ENCODE measurements at regions not wholly inside any gene's neighbourhood (a gene's known extent, or its start where the extent isn't known, plus 50 kb on each side); places are given as distances from the start of the nearest gene placed in this dataset.
"Not testable (repeated sequence)": the region's sequence is repeated elsewhere in the genome, so short reads cannot be mapped to it uniquely, and the experiment has no call there.

DNA sequence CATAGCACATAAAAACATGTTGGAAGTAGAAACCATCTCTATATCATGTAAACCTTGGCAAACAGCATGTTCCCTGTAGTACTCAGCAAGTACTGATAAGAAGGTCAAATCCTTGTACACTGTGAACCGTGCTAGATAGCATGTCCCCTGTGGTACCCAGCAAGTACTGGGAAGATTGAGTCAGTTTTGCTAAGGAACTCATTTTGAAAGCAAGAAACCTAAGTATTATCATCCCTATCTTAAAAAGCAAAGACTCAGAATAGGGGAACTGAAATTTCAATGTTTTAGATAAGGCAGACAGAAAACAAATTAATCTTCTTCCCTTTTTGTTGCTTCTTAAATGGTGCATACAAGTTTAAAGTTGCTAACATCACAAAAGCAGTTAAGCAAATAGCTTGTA is 180.2 kb downstream of the RBM46 start:
- DNase-seq (ENCODE audit: low read depth, low spot score) = no peak
- in situ Hi-C loops (cut with HindIII; ENCODE audit: low pct_unique_long_range_greater_than_20kb, low sequenced_read_pairs) = no loop called here

DNA sequence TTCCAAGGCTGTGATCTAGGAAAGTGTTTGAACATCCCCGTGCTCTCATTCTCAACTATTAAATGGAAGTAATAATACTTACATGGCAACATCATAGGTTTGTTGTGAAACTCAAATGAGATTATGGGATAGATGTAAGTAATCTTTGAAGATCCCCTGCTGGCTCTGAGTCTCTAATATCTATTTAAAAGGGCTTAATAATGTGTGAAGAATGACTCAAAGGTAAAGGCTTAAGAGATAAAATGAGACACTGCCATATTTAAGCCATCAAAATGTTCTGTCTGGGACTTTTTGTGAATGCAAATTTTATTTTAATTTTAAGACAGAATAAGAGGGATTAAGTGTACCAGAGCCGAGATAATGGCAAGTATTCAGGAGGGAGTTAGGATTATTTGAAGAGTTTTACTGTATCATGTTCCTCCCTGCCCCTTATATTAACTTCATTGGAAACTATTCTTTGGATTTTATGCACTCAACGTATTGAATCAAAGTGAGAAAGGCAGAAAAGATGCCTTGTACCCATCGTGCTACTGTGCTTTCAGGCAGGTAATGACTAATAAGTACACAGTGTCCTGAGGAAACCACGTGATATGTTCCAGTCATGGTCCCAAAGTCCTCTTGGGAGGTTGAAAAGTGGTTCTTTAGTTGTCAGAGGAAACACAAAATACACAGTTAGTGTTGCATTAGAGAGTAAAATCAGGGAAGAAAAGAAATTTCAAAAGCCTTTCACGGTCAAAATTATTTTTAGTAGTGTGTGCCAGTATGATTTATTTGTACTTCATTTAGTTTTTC is 192.4 kb downstream of the RBM46 start:
- DNase-seq (ENCODE audit: low read depth, low spot score) = no peak
- in situ Hi-C loops (cut with HindIII; ENCODE audit: low pct_unique_long_range_greater_than_20kb, low sequenced_read_pairs) = no loop called here

DNA sequence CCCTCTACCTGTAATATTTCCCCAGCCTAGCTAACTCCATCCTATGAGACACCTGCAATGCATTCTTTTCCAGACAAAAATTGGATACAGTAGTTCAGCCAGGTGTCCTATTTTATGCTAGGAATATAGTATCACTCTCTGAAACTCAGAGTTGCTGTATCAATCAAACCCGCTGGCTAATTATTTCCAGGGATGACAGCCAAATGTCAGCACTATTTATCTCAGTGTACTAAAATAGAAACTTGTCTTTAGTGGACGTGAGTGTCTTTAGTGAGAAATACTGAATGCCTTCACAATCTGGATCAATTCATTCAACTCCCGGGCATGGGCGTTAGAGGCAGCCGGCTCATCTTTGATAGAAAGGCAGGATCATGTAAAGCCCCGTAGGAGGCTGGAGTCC is 196.2 kb downstream of the RBM46 start:
- DNase-seq (ENCODE audit: low read depth, low spot score) = no peak
- in situ Hi-C loops (cut with HindIII; ENCODE audit: low pct_unique_long_range_greater_than_20kb, low sequenced_read_pairs) = no loop called here

DNA sequence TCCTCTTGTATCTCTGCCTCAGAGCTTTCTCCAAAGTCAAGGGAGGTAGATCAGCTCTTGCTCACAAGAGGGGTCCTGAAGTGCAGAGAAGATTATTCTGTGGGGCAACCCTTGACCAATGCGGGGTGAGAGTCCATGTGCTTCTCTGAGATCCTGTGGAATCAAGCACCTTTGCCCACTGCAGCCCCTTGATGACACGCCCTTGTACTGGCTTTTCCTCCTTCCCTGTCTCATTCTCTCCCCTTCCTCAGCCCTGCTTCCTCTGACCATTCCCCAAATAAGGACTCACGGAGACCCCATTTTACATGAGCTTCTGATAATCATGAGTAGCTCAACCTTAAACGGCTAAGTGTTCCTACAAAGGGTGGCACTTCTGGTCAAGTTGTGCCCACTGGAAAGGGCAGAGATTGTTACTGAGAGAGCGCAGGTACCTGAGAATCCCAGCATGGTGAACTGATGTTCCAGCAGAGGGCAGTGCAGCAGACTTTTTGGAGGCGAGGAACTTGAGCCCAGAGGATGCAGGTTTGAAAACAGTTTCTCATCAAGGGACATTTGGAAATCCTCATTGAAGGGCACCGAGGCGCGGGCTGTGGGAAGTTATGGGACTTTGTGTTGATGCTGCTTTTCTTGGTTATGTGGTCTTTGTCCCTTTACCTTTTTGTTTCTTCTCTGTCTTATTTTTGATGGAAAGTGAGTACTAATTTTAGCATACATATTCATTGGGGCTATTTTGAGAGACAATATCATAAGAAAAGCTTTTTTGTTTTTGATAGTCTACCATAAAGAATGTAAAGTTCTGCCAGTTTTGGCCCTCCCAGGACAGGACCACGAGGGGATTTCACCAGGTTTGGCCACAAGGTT is 201.3 kb downstream of the RBM46 start:
- DNase-seq (ENCODE audit: low read depth, low spot score) = peak; percentile 68
- in situ Hi-C loops (cut with HindIII; ENCODE audit: low pct_unique_long_range_greater_than_20kb, low sequenced_read_pairs) = no loop called here

DNA sequence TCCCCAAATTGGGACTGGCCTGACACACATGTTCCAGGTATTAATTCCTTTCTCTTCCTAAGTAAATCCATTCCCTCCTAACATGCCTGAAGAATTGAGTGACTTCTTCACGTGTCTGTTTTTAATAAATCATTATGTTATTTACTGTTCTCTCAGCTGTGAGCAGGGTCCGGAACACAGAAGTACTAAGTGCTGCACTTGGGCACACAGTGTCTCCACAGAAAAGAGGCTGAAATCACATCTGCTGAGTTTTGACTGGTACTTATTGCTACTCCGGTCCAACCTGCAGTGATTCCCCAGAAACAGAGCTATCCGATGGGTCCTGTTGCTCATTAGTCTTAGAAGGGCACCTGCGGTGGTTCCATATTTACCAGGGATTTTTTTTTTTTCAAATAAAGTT is 202.6 kb downstream of the RBM46 start:
- in situ Hi-C loops (cut with HindIII; ENCODE audit: low pct_unique_long_range_greater_than_20kb, low sequenced_read_pairs) = no loop called here

DNA sequence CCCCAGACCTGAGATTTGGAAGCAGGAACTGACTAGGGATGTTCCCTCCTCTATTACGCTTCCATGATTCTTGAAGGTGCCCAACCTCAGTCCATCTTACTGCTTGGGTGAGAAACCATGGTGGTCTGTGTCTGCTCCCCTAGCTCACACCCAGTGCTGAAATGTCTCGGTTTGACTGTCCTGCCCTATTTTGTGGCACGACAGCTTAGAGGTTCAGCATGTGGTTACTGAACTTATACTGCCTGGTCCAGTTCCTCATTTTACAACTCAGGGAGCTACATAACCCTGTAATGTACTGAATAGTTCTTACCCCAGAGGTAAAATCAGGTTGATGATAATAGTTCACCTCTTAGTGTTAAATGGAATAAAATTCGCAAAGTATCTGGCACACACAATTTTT is 203.1 kb downstream of the RBM46 start:
- in situ Hi-C loops (cut with HindIII; ENCODE audit: low pct_unique_long_range_greater_than_20kb, low sequenced_read_pairs) = no loop called here
- no peak for DNase-seq (ENCODE audit: low read depth, low spot score)

More for the DNA sequence above, 202.6 kb downstream of the RBM46 start:
- no peak for DNase-seq (ENCODE audit: low read depth, low spot score)

DNA sequence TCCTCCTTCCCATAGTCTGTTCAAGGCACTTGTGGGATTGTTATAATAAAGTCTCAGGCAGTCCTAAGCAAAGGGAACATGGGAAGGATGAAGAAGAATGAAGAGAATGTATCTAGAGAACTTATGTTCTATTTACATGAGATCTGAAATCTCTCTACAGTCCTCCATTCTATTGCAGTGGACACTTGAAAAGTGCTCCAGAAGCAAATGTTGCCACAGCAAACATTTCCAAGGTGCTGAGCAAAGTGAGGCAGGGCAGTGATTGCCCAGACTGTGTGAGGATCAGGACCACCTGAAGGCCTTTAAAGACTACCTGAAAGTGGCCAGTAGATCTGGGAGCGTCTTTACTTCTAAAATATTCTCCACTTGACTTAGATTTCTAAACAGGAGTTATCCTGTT is 203.5 kb downstream of the RBM46 start:
- no peak for DNase-seq (ENCODE audit: low read depth, low spot score)
- in situ Hi-C loops (cut with HindIII; ENCODE audit: low pct_unique_long_range_greater_than_20kb, low sequenced_read_pairs) = no loop called here

DNA sequence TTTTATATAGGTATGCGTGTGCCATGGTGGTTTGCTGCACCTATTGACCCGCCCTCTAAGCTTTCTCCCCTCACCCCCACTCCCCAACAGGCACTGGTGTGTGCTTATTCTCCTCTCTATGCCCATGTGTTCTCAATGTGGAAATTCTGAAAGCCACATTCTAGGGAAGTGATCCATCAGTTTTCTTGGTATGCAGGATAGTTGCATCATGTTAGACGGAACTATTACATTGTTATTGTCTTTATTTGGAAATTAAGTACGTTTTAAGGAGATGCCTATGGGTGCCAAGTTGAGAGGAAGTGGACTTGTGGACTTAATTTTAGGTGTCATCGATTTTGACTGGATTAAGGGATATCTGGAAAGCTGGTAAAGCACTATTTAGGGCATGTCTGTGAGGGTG is 204.6 kb downstream of the RBM46 start:
- DNase-seq (ENCODE audit: low read depth, low spot score) = no peak
- in situ Hi-C loops (cut with HindIII; ENCODE audit: low pct_unique_long_range_greater_than_20kb, low sequenced_read_pairs) = no loop called here

DNA sequence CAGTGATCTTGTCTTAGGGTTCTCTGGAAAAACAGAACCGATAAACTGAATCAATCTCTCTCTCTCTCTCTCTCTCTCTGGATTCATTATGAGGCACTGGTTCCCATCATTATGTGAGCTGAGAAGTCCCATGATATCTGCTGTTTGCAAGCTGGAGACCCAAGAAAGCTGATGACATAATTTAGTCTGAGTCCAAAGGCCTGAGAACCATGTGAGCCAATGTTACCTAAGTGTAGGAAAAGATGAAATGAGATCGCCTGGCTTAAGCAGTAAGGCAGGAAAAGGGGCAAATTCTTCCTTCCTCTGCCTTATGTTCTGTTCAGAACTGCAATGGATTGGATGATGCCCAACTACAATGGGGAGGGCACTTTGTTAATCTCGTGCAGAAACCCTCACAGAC is 207.4 kb downstream of the RBM46 start:
- DNase-seq (ENCODE audit: low read depth, low spot score) = no peak
- in situ Hi-C loops (cut with HindIII; ENCODE audit: low pct_unique_long_range_greater_than_20kb, low sequenced_read_pairs) = no loop called here

DNA sequence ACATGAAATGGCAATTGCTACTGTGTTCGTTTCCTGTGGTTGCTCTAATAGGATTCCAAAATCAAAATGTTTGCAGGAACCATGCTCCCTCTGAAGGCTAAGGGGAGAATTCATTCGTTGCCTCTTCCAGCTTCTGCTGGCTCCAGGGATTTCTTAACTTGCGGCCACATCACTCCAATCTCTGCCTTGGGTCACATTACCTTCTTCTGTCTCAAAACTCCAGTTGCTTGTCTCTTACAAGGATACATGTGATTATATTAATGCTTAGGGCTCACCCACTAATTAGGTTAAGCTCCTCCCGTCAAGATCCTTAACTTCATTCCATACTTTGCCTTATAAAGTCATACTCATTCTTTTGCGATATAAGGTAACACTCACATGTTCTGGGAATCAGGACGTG is 208.4 kb downstream of the RBM46 start:
- no peak for DNase-seq (ENCODE audit: low read depth, low spot score)
- in situ Hi-C loops (cut with HindIII; ENCODE audit: low pct_unique_long_range_greater_than_20kb, low sequenced_read_pairs) = no loop called here

DNA sequence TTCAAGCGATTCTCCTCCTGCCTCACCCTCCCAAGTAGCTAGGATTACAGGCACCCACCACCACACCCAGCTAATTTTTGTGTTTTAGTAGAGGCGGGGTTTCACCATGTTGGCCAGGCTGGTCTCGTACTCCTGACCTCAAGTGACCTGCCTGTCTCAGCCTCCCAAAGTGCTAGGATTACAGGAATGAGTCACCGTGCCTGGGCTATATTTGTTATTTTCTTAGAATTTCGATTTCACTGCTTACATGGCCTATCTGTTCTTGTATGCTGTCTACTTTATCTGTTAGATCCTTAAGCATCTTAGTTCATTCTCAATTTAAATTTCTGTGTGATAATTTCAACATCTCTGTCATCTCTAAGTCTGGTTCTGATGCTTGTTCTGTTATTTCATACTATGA is 210.6 kb upstream of the NPY2R start:
- in situ Hi-C loops (cut with HindIII; ENCODE audit: low pct_unique_long_range_greater_than_20kb, low sequenced_read_pairs); DNase-seq (ENCODE audit: low read depth, low spot score): not testable (repeated sequence)

DNA sequence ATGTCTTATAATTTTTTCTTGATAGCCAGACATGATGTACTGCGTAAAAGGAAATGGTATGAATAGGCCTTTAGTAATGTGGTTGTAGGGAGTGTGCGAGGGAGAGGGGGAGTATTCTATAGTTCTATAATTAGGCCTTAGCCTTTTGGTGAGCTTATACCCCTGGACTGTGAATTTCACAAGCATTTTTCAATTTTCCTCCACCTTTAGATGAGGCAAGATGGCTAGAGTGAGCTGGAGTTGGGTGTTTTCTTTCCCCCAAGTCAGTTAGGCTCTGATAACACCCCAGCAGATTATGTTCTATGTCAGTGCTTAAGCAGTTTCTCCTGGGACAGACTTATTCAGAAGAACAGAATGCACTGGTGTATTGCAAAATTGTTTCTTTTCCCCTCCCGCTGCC is 210.2 kb upstream of the NPY2R start:
- no peak for DNase-seq (ENCODE audit: low read depth, low spot score)
- in situ Hi-C loops (cut with HindIII; ENCODE audit: low pct_unique_long_range_greater_than_20kb, low sequenced_read_pairs) = no loop called here

DNA sequence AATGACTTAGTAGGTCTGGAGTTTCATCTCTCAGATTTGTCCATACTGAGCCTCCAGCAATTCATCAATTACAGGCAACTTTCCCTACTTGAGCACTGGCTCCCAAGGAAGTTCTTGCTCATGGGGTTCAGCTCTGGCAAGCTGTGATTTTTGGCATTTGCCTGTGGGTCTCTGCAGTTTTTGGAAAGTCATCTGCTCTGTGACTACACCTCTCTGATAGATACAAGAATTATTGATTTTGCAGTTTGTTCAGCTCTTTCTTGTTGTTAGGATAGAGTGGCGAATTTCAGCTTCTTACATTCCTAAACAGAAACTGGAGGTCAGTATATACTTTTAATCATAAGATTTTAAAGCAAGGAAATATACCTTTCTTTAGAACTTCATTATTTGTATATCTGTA is 209.7 kb upstream of the NPY2R start:
- DNase-seq (ENCODE audit: low read depth, low spot score) = no peak
- in situ Hi-C loops (cut with HindIII; ENCODE audit: low pct_unique_long_range_greater_than_20kb, low sequenced_read_pairs) = no loop called here

DNA sequence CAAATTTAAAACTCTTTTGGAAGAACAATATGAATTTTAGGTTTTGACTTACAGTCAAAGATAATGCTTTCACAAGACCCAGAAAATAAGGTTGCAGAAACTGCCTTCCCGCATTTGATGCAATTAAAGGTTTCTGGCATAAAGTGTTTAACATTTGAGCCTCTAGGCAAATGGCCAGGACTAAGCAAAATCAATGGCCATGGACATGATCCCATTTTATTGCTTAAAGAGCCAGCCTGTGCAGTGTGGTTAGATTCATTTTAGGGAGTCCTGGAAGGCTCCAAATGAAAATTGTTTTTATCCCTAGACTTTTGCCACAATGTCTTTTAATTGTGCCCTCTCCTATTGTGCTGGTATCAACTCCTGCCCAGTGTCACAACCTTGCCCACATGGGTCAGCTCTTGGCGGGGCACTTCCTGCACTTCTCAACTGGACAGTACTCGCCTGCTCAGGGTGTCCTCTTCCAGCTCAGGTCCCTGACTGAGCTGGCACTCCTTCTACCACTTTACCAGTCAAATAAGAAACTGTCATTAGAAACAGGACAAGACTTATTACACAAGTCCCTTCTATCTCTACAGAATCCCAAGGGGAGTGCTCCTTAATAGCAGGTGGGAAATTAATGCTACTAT is 208.4 kb upstream of the NPY2R start:
- in situ Hi-C loops (cut with HindIII; ENCODE audit: low pct_unique_long_range_greater_than_20kb, low sequenced_read_pairs) = no loop called here

DNA sequence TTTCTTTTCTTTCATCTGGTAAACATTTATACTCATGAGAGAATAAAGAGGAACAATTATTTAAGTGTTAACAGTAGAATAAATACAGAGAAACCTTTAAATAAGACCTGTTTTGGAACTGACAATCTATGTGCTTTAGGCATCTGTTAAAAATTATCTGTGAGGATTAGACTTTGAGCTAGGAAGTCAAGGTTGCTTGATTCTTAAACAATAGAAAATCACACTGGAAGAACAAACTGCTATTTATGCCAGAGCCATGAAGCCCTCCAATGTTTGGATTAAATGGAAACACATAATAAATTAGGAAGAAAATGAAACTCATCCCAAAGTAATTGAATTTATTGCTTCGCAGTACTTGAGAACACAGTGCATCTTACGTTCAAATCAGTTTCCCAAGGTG is 207.2 kb upstream of the NPY2R start:
- no peak for DNase-seq (ENCODE audit: low read depth, low spot score)
- in situ Hi-C loops (cut with HindIII; ENCODE audit: low pct_unique_long_range_greater_than_20kb, low sequenced_read_pairs) = no loop called here

More for the DNA sequence above, 208.4 kb upstream of the NPY2R start:
- DNase-seq (ENCODE audit: low read depth, low spot score) = no peak

DNA sequence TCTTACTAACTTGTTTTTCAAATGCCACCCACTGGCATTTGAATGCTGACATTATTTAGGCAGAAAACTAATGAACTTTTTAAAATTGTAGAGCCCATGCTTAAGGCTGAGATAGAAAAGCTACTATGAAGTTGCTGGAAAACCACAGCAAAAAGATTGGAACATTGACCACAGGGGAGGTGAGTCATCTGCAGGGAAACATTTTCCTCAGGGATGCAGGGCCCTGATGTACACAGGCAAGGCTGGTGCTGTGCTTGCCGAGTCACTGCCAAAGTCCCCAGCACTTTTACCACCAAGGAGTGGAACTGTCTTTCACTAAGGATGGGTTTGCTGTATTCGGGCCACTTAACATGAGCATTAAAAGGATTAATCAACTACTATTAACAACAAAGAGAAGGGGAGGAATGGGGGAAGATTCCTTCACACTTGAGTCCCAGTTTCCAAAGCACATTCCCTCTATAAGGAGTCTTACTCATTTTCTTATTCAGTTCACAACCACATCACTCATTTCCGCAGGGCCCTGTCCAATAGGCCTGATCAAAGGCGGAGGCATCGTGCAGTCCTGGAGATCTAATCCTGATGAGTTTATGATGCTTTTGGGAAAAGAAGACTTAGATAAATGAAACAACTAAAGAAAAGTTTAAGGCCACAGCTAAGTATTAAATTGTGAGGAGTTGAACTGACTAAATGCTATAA is 202.9 kb upstream of the NPY2R start:
- in situ Hi-C loops (cut with HindIII; ENCODE audit: low pct_unique_long_range_greater_than_20kb, low sequenced_read_pairs) = no loop called here
- no peak for DNase-seq (ENCODE audit: low read depth, low spot score)

DNA sequence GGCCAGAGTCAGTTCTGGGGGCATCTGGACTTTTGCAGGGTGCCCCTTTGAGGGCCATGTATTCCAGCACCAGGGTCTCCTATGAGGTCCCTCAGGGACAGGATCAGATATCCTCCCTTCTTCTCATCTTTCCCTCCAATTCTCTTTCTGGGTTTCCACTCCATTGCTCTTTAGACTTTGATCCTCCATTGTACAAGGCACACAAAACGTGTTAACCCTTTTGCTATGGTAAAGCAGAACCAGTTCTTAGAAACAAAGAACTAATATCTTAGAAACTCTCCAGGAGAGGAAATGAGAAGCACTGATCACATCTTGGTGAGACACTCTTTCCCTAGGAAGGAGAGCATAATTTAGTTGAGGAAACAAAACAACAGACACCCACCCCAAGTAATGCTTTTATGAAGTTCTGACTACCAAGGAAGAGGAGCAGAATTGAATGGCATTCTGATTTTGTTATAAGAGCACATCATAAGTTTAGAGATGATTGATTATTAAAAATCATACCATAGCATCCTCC is 200.7 kb upstream of the NPY2R start:
- in situ Hi-C loops (cut with HindIII; ENCODE audit: low pct_unique_long_range_greater_than_20kb, low sequenced_read_pairs) = no loop called here

DNA sequence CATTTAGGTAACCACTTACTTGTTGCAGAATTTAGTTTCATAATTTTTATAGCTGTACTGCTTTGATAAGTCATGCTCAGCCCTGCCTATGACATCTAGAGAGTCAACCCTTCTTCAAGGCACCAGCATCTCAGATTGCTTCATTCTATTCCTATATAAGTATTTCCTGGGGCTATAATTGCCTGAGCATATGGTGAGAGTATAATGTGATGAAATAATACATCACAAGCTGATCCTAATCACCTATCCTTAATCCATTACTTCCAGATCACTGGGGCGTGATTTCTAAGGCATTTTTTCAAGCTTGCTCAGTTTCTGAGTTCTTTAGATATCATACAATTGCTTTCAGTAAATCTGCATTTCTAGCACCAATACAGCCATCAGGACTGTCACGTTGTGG is 200.0 kb upstream of the NPY2R start:
- in situ Hi-C loops (cut with HindIII; ENCODE audit: low pct_unique_long_range_greater_than_20kb, low sequenced_read_pairs) = no loop called here

More for the DNA sequence above, 200.7 kb upstream of the NPY2R start:
- no peak for DNase-seq (ENCODE audit: low read depth, low spot score)

More for the DNA sequence above, 200.0 kb upstream of the NPY2R start:
- no peak for DNase-seq (ENCODE audit: low read depth, low spot score)

All from SK-MEL-5 (cell line).